ENCODE measurements at regions not wholly inside any gene's neighbourhood (a gene's known extent, or its start where the extent isn't known, plus 50 kb on each side); places are given as distances from the start of the nearest gene placed in this dataset.

GRCh38 chr16:51916814-51917213 lies 630.1 kb downstream of the TOX3 start:
- Histone ChIP-seq H3K36me3 (no peaks in the 10 kb centered on the region), H3K27ac (no peak overlapping the region), H3K4me1 (no peaks in the 10 kb centered on the region), H3K27me3 (replicated peaks in 1 of 7) (no peaks in the 10 kb centered on the region), H3K9me3 (no peaks in the 10 kb centered on the region), H3K4me3 (no peak overlapping the region)
- no peak for DNase-seq
- intact Hi-C loops (cut with DNase I; ENCODE audit: low total_unique reads): no loop called here
- TF ChIP-seq POLR2A (IDR thresholded peaks at IDR 0.05) (no peak), CTCF (IDR thresholded peaks at IDR 0.05 in 8 of 11, conservative IDR thresholded peaks at IDR 0.05 in 3 of 11) (no peak), POLR2AphosphoS5 (IDR thresholded peaks at IDR 0.05) (no peak)
- 56 to 82% (median 64%) methylated on average over 2 of the region's 2 CpGs for whole genome bisulfite sequencing, 5 donors

- Histone ChIP-seq H3K36me3 (no peaks in the 10 kb centered on the region), H3K4me1 (no peaks in the 10 kb centered on the region), H3K9me3 (no peaks in the 10 kb centered on the region), H3K4me3 (no peak overlapping the region), H3K27me3 (replicated peaks in 1 of 7) (no peaks in the 10 kb centered on the region), H3K27ac (no peak overlapping the region)
- 69 to 78% (median 73%) methylated on average over 4 of the region's 4 CpGs for WGBS, 5 donors
- no peak for DNase-seq
- intact Hi-C loops (cut with DNase I; ENCODE audit: low total_unique reads): no loop called here
- TF ChIP-seq POLR2A (IDR thresholded peaks at IDR 0.05) (no peak), CTCF (IDR thresholded peaks at IDR 0.05 in 8 of 11, conservative IDR thresholded peaks at IDR 0.05 in 3 of 11) (no peak), POLR2AphosphoS5 (IDR thresholded peaks at IDR 0.05) (no peak)
Observed at GRCh38 chr16:51916231-51916630, 630.7 kb downstream of the TOX3 start.

- Histone ChIP-seq H3K27ac (no peak overlapping the region), H3K9me3 (peaks cover 0 to 8% (median 0%) of the 10 kb centered on the region in 8 donors), H3K4me1 (no peaks in the 10 kb centered on the region), H3K4me3 (no peak overlapping the region), H3K27me3 (replicated peaks in 1 of 7) (no peaks in the 10 kb centered on the region), H3K36me3 (no peaks in the 10 kb centered on the region)
- TF ChIP-seq POLR2A (IDR thresholded peaks at IDR 0.05): no peak
- no peak for TF ChIP-seq POLR2AphosphoS5 (IDR thresholded peaks at IDR 0.05)
- no peak for TF ChIP-seq CTCF (IDR thresholded peaks at IDR 0.05 in 8 of 11, conservative IDR thresholded peaks at IDR 0.05 in 3 of 11)
- intact Hi-C loops (cut with DNase I; ENCODE audit: low total_unique reads): no loop called here
- DNase-seq: no peak
Observed at GRCh38 chr16:51907680-51908079, 639.3 kb downstream of the TOX3 start.

GRCh38 chr16:51900221-51900780 lies 646.6 kb downstream of the TOX3 start:
- Histone ChIP-seq H3K36me3 (no peaks in the 10 kb centered on the region), H3K27me3 (replicated peaks in 1 of 7) (no peaks in the 10 kb centered on the region), H3K27ac (no peak overlapping the region), H3K9me3 (no peaks in the 10 kb centered on the region), H3K4me1 (no peaks in the 10 kb centered on the region), H3K4me3 (no peak overlapping the region)
- no peak for TF ChIP-seq POLR2A (IDR thresholded peaks at IDR 0.05)
- no peak for TF ChIP-seq POLR2AphosphoS5 (IDR thresholded peaks at IDR 0.05)
- TF ChIP-seq CTCF (IDR thresholded peaks at IDR 0.05 in 8 of 11, conservative IDR thresholded peaks at IDR 0.05 in 3 of 11): no peak
- intact Hi-C loops (cut with DNase I; ENCODE audit: low total_unique reads): no loop called here
- 78 to 94% (median 86%) methylated on average over 3 of the region's 3 CpGs for WGBS, 5 donors
- no peak for DNase-seq
